DND-41 (cell line): ENCODE measurements at regions not wholly inside any gene's neighbourhood (a gene's known extent, or its start where the extent isn't known, plus 50 kb on each side); places are given as distances from the start of the nearest gene placed in this dataset.

Experiments used
- ATAC-seq: fragments of 200-7000 bp; cut with Tn5 transposase; 3 replicates; pipeline ENCODE4 v1.9.1; 2021; ENCODE audit warnings: low read depth; ENCODE audit not compliant: insufficient read depth
- DNase-seq: peaks from one replicate; pipeline ENCODE4 v3.0.0-alpha.2; 2020
- H2AFZ ChIP-seq: 2 replicates; pipeline ENCODE4 v1.6.0; 2012; ENCODE audit warnings: low read depth, low read length
- H3K27ac ChIP-seq: 2 replicates; pipeline ENCODE4 v1.5.1; 2012; ENCODE audit warnings: low read length, inconsistent platforms
- H3K27me3 ChIP-seq: fragments of 200-600 bp; sonication (generic); 2 replicates; pipeline ENCODE4 v1.6.0; 2012; ENCODE audit warnings: low read length, mild to moderate bottlenecking, inconsistent platforms; ENCODE audit not compliant: insufficient read depth, poor library complexity
- H3K36me3 ChIP-seq: 2 replicates; pipeline ENCODE4 v1.5.1; 2012; ENCODE audit warnings: low read length, inconsistent platforms; ENCODE audit not compliant: insufficient read depth
- H3K4me1 ChIP-seq: 2 replicates; pipeline ENCODE4 v1.5.1; 2012; ENCODE audit warnings: mild to moderate bottlenecking, low read length; ENCODE audit not compliant: insufficient read depth
- H3K4me2 ChIP-seq: 2 replicates; pipeline ENCODE4 v1.6.0; 2012; ENCODE audit warnings: mild to moderate bottlenecking, moderate library complexity, low read length, inconsistent platforms; ENCODE audit not compliant: insufficient read depth
- H3K4me3 ChIP-seq, 2 experiments: fragments of 200-600 bp in 1 of 2; shearing (Covaris generic) in 1 of 2; 2 replicates each; pipeline ENCODE4 v1.5.1; 2012 to 2016; ENCODE audit warnings: inconsistent platforms in 2 of 2, low read length in 2 of 2, mild to moderate bottlenecking in 2 of 2, low read depth in 1 of 2, moderate library complexity in 1 of 2
- H3K79me2 ChIP-seq: 2 replicates; pipeline ENCODE4 v1.6.0; 2012; ENCODE audit warnings: low read length, inconsistent platforms; ENCODE audit not compliant: insufficient read depth
- H3K9ac ChIP-seq: 2 replicates; pipeline ENCODE4 v1.6.0; 2012; ENCODE audit warnings: low read depth, mild to moderate bottlenecking, inconsistent platforms, low read length, moderate library complexity
- H3K9me3 ChIP-seq: 2 replicates; pipeline ENCODE4 v1.5.1; 2012; ENCODE audit warnings: low read length, moderate library complexity, mild to moderate bottlenecking, inconsistent platforms; ENCODE audit not compliant: insufficient read depth, severe bottlenecking
- H4K20me1 ChIP-seq: 2 replicates; pipeline ENCODE4 v1.6.0; 2012; ENCODE audit warnings: low read length; ENCODE audit not compliant: insufficient read depth
- CTCF ChIP-seq: IDR thresholded peaks from 2 replicates; pipeline ENCODE4 v1.5.1; 2012; ENCODE audit warnings: borderline replicate concordance, low read length, moderate library complexity, mild to moderate bottlenecking; ENCODE audit not compliant: poor library complexity, severe bottlenecking; ENCODE audit errors: extremely low read depth
- EZH2 ChIP-seq: IDR thresholded peaks from 3 replicates; pipeline ENCODE4 v1.6.1; 2012; ENCODE audit warnings: borderline replicate concordance, low read depth, mild to moderate bottlenecking, moderate library complexity, low read length, inconsistent platforms; ENCODE audit not compliant: severe bottlenecking

- DNase-seq, result no peak
- Histone ChIP-seq H3K4me3 (no peak overlapping the region), H3K4me2 (no peak overlapping the region), H3K9ac (no peak overlapping the region), H3K4me1 (no peaks in the 10 kb centered on the region), H3K27me3 (peaks cover 17% of the 10 kb centered on the region), H4K20me1 (no peaks in the 10 kb centered on the region), H3K9me3 (no peaks in the 10 kb centered on the region), H3K27ac (no peak overlapping the region), H2AFZ (no peak overlapping the region), H3K36me3 (no peaks in the 10 kb centered on the region), H3K79me2 (no peaks in the 10 kb centered on the region)
- no peak for TF ChIP-seq CTCF
- TF ChIP-seq EZH2, result no peak
- ATAC-seq, result no peak
These were observed 154.7 kb downstream of the QPCT start for GRCh38 chr2:37499113-37499512.

GRCh38 chr2:37500031-37500430 is 155.6 kb downstream of the QPCT start:
- no peak overlapping the region for H3K27ac ChIP-seq
- peaks cover 17% of the 10 kb centered on the region for H3K27me3 ChIP-seq
- no peak for TF ChIP-seq EZH2
- TF ChIP-seq CTCF, result no peak
- no peak overlapping the region for H3K9ac ChIP-seq
- no peaks in the 10 kb centered on the region for H3K79me2 ChIP-seq
- H3K4me2 ChIP-seq, result no peak overlapping the region
- no peaks in the 10 kb centered on the region for H3K36me3 ChIP-seq
- H3K4me1 ChIP-seq, result no peaks in the 10 kb centered on the region
- no peak overlapping the region for H3K4me3 ChIP-seq
- ATAC-seq (no peak), DNase-seq (no peak)
- H4K20me1 ChIP-seq, result no peaks in the 10 kb centered on the region
- no peaks in the 10 kb centered on the region for H3K9me3 ChIP-seq
- no peak overlapping the region for H2AFZ ChIP-seq

GRCh38 chr2:37501113-37501512 is 156.7 kb downstream of the QPCT start:
- H3K79me2 ChIP-seq, result no peaks in the 10 kb centered on the region
- no peaks in the 10 kb centered on the region for H3K36me3 ChIP-seq
- DNase-seq, result no peak
- H3K9ac ChIP-seq, result no peak overlapping the region
- H3K27me3 ChIP-seq, result peaks cover 17% of the 10 kb centered on the region
- no peaks in the 10 kb centered on the region for H4K20me1 ChIP-seq
- TF ChIP-seq CTCF (no peak), EZH2 (no peak)
- H3K4me3 ChIP-seq, result no peak overlapping the region
- ATAC-seq, result no peak
- no peak overlapping the region for H3K4me2 ChIP-seq
- H3K9me3 ChIP-seq, result no peaks in the 10 kb centered on the region
- no peaks in the 10 kb centered on the region for H3K4me1 ChIP-seq
- H2AFZ ChIP-seq, result no peak overlapping the region
- no peak overlapping the region for H3K27ac ChIP-seq

- no peak overlapping the region for H3K4me2 ChIP-seq
- no peak overlapping the region for H3K9ac ChIP-seq
- ATAC-seq (no peak), DNase-seq (no peak)
- no peak overlapping the region for H3K27ac ChIP-seq
- peaks cover 10% of the 10 kb centered on the region for H3K27me3 ChIP-seq
- no peaks in the 10 kb centered on the region for H4K20me1 ChIP-seq
- no peak overlapping the region for H2AFZ ChIP-seq
- no peaks in the 10 kb centered on the region for H3K4me1 ChIP-seq
- TF ChIP-seq EZH2 (no peak), CTCF (no peak)
- H3K79me2 ChIP-seq, result no peaks in the 10 kb centered on the region
- no peaks in the 10 kb centered on the region for H3K36me3 ChIP-seq
- no peak overlapping the region for H3K4me3 ChIP-seq
- no peaks in the 10 kb centered on the region for H3K9me3 ChIP-seq
These were observed 162.1 kb downstream of the QPCT start for GRCh38 chr2:37506407-37507050.
